CD4-positive, alpha-beta T cell treated with Interleukin-6 at 100 ng/mL for 8 hours (primary cell): ENCODE measurements at regions not wholly inside any gene's neighbourhood (a gene's known extent, or its start where the extent isn't known, plus 50 kb on each side); places are given as distances from the start of the nearest gene placed in this dataset.

ENCODE experiments used
- DNase-seq: peaks from one replicate; pipeline ENCODE4 v3.0.0-alpha.2; 2020; ENCODE audit warnings: mixed read lengths, low spot score

DNA sequence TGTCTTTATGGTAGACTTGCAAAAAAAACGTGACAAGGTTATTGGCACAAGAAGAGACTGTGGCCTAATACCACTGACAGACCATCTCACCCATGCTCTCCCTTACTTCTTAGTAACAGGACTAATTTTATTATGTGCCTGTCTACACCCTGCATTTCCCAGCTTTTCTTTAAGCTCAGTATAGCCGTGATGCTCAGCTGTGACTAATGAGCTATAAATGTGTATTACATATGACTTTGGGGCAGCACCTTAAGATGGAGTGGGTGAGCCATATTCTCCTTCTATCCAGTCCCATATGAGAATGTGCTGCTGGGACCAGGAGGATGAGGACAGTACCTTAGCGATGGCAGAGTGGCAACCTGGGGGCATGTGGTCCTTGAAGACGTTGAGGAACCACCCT lies 293.5 kb downstream of the RNF144A start:
- no peak for DNase-seq

DNA sequence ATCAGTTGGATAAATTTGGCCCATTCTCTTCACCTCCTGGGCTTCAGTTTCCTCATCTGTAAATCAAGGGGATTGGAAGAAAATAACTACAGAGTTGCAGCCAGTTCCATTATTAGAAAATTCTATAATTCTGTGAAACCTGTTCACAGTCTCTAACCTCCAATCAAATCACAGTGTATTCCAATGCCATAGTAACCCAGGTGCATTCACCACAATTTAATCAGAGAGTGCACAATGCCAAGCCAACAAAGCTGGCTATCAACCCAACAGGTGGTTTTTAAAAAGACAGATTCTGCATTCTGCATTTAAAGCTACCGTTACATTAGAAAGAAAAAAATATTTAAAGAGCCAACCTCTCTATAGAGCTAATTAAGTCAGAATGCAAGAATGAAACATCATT lies 308.6 kb downstream of the RNF144A start:
- no peak for DNase-seq

DNA sequence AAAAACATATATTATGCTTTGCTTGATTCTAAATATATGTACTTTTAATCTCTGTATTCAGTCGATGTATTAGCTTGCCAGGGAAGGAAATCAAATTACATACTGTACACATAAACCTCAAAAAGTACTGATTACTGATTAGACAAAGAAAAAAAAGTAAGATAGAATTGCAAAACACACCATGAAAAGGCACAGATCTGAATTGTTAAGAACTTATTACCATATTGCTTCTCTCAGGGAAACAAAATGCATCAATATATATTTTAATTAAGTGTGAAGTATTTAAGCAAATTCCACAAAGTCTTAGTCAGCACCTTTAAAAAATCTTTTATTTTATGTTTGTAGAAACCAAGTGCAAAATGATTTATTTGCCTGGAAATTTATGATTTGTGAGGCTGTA lies 309.3 kb downstream of the RNF144A start:
- DNase-seq: no peak

DNA sequence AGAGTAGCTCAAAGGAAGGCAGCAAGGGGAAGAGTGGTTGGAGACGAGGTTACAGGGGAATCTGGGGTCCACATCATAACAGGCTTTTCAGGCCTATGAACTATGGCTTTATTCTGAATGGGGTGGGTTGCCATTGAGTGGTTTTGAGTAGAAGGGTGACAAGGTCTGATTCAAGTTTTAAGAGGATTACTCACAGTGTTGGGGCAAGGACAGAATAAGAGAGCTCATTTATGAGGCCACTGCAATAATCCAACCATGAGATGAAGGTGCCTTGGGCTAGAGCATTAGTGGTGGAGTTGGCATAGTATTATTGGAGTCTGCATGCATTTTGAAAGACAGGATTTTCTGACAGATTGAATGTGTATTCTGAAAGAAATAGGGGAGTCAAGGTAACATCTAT lies 315.9 kb downstream of the RNF144A start:
- no peak for DNase-seq

DNA sequence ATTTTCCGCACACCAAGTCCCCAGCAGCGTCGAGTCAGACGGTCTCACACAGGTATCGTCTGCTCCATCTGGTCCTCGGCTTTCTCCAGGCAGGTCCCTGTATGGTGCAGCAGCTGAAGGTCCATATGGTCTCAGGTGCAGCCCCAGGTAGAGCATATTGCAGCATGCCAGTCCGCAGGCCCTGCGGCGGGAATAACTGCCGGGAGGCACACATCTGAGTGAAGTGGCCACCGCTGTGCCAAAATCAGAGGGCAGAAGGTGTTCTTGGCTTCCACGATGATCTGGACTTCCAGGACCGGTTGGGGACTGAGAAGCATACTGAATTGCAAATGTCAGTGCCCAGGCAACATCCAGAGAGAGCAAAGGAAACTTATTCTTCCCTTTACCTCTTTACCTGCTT lies 320.3 kb downstream of the RNF144A start:
- no peak for DNase-seq

DNA sequence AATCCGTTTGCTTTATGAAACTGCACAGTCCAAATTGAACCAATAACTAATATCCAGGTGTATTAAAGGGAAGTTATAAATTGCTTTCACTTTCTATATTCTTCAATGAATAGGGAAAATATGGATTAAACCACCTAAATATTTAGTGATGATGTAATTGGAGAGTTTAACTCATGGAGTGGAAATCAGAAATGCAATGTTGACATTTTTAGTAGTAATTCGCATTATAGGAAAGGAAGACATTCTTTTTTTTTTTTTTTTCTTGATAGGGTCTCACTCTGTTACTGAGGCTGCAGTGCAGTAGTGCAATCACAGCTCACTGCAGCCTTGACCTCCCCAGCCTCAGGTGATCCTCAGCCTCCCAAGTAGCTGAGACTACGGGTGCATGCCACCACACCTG lies 321.9 kb downstream of the RNF144A start:
- DNase-seq: no peak

DNA sequence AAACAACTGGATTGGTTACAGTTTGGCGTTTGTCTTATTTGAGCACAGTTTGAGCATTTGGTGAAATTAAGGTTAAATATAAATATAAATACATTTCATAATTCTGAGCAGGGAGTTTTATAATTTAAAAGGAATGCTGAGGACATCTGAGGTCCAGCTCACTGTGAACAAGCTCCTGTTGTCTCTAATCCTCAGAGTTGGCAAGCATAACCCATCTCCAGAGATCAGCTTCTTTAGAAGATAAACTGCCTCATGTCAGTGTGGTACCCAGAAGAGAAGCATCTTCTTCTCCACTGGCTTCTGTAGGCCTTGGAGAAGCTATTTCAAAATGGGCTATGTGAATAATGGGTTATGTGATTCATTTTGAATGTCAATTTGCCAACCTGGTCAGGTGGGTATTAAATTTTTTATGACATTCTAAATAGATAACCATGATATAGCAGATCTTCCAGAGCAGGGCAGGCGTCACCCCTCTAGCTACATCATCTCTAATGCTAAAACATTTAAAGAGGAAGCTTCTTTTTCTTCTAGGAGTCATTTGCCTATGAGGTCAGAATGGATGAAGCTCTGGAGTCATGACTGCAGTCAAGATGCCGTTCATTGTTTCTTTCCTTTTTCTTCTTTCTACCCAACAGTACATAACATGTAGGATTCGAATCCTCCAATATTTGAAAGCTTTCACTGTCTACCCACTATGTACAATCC lies 324.0 kb downstream of the RNF144A start:
- DNase-seq: no peak

DNA sequence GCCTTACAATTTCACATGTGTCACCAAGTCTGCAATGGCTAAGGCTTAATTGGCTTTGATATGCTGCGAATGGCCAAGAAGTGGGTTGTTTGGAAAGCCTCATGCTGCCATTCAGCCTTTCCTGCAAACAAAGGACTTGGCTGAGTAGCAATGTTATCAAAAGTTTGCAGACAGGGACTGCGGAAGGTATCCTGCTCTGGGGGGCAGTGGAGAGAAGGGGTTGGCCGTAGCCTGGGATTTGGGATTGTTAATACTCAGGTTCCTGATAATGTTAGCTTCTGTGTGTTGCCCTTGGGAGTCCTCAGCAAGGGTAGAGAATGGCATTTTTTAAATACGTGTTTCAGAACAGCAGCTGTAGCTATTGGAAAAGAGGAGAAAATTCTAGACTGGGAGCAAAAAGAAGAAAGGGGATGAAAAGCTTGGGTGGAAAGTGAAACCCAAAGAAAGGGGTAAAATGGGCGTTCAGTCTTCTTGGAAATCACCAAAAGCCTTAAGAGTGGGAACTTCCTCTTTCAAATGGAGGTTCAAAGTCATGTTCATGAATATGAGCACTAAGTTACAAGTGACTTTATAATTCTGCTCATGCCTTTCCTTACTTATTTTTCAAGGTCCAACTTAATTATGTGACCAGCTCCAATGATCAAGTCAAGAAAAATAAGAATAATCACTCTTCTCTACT lies 325.1 kb downstream of the RNF144A start:
- no peak for DNase-seq

DNA sequence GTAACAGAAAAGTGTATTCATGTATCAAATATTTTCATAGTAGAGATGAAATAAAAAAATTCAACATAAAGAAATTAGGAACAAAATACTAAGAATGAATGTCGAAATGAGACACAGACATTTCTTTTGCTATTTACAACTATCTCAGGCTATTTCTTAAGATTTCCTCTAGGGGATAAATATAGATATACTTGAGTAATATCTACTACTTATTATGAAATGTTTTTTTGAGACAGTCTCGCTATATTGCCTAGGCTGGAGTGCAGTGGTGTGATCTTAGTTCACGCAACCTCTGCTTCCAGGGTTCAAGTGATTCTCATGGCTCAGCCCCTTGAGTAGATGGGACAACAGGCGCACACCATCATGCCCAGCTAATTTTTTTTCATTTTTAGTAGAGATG lies 326.1 kb downstream of the RNF144A start:
- DNase-seq: no peak

DNA sequence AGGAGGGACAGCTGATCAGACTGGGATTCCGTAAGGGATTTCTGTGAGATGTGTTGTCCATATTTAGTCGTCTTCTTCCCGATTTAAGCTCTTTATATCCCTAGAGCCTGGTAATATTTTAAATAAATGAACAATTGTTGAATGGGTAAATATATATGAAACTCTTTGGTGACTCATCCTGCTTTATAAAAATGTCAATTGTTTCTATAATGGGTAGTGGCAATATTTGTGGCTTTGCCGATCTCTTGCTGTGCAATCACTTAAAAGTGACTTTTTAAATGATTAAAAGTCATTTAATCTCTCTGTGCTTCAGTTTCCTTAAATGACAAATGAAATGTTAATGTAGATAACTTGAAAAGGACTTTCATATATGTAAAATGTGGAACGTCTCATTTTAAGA lies 339.2 kb downstream of the RNF144A start:
- no peak for DNase-seq

DNA sequence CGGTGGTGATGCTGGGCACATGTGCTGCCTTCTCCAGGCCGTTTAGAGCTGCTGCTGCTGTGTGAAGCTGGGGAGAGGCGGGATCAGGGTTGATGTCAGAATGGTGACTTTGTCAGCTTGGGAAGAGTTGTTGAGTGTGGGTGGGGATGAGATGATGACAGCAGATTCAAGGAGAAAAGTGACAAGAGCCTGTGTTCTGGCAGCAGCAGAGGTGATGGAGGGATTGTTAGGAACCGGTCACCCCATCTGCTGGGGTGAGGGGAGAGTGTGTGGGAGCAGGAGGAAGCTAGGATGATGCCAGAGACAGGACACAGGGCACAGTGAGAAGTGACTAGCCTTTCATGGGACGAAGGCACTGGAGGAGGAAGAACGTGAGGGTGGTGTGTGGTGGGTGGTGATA lies 345.5 kb downstream of the RNF144A start:
- DNase-seq: no peak

DNA sequence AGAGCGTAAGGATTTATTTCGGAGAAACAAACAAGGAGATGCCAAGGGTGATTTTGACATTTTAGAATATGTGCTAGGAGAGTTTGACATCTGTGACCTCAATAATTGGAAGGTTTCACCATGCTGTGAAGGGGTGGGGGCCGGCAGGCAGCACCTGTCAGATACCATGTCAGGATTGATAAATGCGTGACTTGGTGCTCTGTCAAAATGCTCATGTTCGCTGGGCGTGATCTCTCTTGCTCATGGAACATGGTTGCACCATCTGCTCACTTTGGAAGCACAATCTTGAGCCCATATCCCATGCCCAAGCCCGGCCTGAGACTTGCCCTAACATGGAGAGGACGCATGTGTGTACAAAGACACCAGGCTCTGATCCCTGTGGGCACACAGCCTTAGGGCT lies 347.6 kb downstream of the RNF144A start:
- DNase-seq: no peak

DNA sequence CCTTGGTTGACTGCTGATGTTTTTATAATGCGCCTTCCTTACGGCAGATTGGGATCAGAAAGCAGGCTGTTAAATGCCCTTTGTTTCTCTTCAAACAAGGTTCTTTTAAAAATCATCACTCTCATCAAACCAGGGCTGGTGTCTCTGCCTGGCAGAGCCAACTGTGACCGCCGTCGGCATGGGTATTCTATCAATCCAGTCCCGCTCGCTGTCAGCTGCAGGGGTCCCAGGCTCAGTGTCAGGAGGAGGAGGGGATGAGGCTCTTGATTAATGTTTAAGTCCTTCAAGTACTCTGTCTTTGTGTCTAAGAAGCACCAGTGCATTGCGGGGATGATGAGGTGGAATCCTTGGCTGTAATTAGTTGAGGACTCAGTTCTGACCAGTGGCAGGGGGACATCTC lies 348.1 kb downstream of the RNF144A start:
- no peak for DNase-seq

DNA sequence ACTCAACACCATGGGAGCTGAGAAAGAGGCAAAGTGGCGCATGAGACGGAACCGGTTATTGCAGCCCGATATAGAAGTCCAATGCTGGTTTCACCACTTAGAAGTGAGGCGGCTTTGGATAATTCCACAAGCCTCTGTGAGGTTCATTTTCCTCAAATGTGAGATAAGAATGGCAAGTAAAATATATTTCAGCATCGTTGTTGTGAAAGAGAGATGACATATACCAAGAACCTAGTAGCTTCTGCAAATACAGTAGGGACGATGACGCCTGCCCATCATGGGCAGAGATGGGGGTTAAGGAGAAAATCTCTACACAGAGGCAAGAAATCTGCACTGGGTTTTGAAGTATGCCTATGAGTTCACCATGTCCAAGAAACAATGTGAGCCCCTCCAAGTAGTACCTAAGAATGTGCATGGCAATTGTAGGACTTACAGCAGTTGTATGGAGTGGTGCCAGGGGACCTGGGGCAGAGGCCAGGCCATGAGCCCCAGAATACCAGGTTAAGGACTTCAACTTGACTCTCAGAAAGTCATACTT lies 352.0 kb downstream of the RNF144A start:
- no peak for DNase-seq

DNA sequence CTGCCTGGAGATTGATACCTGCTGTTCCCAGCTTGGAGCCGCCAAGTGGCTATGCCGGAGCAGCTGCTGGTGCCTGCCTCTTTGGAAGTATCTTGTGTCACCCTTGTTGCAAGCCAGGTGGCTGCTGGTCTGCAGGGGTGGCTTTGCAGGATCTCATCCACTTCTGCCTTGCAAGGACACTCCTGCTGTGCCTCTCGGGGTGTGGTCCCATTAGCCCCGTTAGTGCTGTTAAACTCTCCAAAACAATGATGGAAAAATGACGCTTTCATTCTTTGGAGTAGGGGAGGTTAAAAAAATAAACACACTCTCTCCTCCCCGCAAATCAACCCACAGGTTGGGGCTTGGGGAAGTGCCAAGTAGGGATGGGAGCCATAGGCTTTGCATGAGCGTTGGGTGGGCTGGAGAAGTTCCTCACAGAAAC lies 352.8 kb downstream of the RNF144A start:
- DNase-seq: no peak

DNA sequence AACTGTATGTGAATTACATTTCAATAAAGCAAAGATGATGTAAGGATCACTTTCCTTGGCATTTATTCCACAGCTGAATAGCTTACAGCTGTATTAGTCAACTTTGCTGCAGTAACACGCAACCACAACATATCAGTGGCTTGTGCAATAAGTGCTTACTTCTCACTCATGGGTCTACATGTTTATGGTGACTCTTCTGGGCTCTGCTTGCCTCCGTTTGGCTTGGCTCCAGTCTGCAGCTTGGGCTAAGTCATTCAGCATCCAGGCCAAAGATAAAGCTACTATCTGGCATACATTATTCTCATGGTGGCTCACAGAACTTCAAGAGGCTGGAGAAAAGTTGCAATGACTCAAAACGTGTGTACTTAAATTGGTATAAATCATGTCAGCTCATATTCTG lies 355.0 kb downstream of the RNF144A start:
- no peak for DNase-seq

DNA sequence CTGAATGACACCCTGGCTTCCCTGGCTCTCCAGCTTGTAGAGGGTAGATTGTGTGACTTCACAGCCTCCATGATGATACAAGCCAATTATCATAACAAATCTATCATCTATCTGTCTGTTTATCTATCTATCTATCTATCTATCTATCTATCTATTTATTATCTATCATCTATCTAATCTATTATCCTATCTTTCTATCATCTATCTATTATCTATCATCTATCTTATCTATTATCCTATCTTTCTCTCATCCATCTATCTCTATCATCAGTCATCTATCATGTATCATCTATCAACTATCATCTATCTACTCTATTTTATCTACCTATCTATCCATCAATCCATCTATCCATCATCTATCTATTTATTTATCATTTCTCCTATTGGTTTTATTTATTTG lies 361.8 kb downstream of the RNF144A start:
- DNase-seq: no peak

DNA sequence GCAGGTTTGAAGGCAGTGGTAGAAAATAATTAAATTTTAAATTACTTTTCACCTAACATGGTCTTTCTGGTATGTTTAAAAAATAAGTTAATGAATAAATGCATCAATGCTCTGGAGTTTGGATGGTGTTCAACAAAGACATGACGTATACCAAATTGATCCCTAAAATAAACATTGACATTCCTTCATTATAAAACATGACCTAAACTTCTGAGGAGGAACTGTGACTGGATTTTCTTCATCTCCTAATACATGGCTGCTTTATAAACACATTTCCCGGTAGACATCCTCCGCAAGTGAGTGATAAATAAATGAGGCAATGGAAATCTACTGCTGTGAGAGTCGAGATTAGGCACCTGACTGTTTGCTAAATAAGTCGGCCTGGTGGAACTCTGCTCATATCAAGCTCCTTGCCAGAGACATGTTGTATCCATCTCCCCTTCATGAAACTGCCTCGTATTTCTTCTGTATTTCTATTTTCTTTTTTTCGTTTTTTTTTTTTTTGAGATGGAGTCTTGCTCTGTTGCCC lies 362.3 kb downstream of the RNF144A start:
- no peak for DNase-seq

DNA sequence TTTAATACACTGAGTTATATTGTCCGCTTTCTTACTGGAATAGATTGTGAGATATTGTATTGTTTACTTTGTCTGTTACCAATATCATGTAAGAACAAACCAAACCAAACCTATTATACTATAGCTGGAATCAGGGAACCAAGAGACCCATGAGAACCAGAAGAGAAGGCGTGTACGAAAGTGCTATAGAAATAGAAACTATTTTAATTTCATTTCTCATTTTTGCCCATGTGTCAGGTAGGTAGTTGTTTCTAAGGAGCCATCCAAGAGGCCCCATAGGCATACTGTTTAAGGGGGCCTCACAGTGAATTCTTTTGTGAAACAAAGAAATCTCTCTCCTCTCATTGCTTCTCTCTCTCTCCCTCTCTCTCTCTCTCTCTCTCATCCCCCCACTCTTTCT lies 363.6 kb downstream of the RNF144A start:
- DNase-seq: no peak

DNA sequence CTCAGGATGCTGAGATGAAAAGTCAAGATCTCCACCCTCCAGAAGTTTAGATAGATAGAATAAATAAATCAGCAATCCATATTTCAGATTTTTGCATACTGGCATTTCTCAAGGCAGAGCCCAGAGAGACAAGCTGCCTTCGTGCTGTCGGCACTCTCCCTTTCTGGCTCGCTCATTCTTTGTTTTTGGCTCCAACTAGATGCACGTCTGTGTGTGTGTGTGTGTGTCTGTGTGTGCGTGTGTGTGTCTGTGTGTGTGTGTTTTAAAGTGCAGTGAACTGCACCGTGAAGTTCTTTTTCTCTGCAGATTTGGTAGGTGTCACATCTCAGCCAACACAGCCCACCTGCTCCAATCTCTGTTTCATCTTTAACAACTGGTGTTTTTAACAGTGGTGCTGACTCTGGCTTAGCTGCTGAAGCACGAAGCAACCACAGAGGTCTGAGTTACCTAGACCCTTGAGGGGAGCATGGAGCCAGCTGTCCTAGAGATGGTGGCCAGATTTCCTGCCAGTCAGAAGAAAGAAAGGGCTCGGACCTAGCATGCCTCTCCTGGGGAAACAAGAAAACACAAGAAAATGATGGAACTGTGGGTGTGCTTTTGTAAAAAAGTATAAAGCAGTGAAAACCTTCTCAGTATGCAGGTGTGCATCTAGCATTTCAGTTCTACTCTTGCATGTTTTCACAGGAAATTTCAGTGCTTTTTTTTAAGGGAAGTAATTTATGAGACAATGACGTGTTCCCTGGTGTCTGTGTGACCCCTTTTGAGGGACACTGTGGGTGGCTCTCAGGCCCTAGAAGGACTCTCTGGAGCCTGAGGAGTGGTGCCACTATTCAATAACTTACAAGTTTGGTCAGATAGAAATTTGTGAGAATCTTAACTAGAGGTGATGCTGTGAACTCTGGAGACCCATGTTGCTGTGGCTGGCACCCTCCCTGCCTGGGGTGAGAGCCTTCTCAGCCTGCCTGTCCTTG lies 364.3 kb downstream of the RNF144A start:
- DNase-seq: no peak

DNA sequence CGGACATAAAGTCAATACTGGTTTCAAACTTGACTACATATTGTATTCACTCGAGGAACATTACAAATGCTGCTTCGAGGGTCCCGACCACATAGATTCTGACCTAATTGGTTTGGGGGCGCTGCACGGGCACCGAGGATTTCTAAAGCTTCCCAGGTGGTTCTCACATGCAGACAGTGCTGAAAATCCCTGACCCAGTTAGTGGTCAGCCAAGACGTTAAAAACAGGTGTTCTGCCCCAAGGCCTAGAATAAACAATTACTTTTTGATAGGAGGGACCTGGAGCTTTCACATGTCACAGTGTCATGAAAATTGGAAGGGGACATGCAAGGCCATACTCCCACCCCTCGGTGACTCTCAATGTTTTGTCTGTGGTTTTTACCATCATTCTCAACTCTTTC lies 368.9 kb downstream of the RNF144A start:
- DNase-seq: no peak

DNA sequence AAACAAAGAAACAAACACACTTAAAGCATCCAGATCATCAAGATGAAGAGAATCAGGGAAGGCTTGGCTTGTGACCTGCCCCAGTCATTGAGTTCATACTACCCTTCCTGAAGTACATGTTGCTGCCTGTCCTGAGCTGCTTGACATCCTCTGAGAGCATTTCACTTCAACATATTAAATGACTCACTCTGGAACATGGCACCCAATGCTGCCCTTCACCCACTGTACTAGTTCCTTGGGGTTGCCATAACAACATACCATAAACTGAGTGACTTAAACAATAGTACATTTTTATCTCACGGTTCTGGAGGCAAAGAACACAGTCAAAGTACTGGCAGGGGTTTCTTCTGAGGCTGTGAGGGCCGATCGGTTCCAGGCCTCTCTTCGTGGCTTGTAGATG lies 371.3 kb downstream of the RNF144A start:
- no peak for DNase-seq
